GM21381 (cell line): ENCODE measurements at regions not wholly inside any gene's neighbourhood (a gene's known extent, or its start where the extent isn't known, plus 50 kb on each side); places are given as distances from the start of the nearest gene placed in this dataset.
A peak's percentile ranks its signal among the peaks of the same experiment; 100 is the strongest.
"Not testable (repeated sequence)": the region's sequence is repeated elsewhere in the genome, so short reads cannot be mapped to it uniquely, and the experiment has no call there.

Experiments
- ATAC-seq: cut with Tn5 transposase; IDR thresholded peaks from one replicate; pipeline ENCODE4 v1.9.1; 2021; ENCODE audit warnings: mild to moderate bottlenecking, moderate library complexity; ENCODE audit not compliant: unreplicated experiment

- not testable (repeated sequence) for ATAC-seq
Measured at GRCh38 chr4:190118519-190118918, 54.2 kb downstream of the DBET start.

GRCh38 chr4:190119474-190119873 is 54.1 kb upstream of the DUX4 start:
- ATAC-seq = not testable (repeated sequence)

- peak; percentile 56 for ATAC-seq
Measured at GRCh38 chr4:190120111-190120514, 53.5 kb upstream of the DUX4 start.

- peak; percentile 45 for ATAC-seq
Measured at GRCh38 chr4:190120537-190121001, 53.0 kb upstream of the DUX4 start.

GRCh38 chr4:190121076-190121671 is 52.4 kb upstream of the DUX4 start:
- ATAC-seq = not testable (repeated sequence)

GRCh38 chr4:190121759-190122158 is 51.8 kb upstream of the DUX4 start:
- ATAC-seq = no peak

- ATAC-seq = not testable (repeated sequence)
Measured at GRCh38 chr4:190122161-190123142, 51.1 kb upstream of the DUX4 start.
